Right atrium auricular region (tissue), 2 donors: ENCODE measurements at regions not wholly inside any gene's neighbourhood (a gene's known extent, or its start where the extent isn't known, plus 50 kb on each side); places are given as distances from the start of the nearest gene placed in this dataset.

Source experiments
- DNase-seq: peaks from one replicate; pipeline ENCODE4 v3.0.0-alpha.2; 2019; ENCODE audit warnings: low spot score
- H3K27ac ChIP-seq, 2 donors: fragments of 200-600 bp; sonication (generic); 1 replicate in 1 of 2; 2 replicates in 1 of 2; pipeline ENCODE4 v1.5.1; 2016 to 2019
- H3K27me3 ChIP-seq, 2 donors: fragments of 200-600 bp; sonication (generic); one replicate each; pipeline versions ENCODE4 v1.5.1 to v1.6.0; 2017 to 2019
- H3K36me3 ChIP-seq: fragments of 200-600 bp; sonication (generic); one replicate; pipeline ENCODE4 v1.5.1; 2016
- H3K4me1 ChIP-seq, 2 donors: fragments of 200-600 bp; sonication (generic); one replicate each; pipeline versions ENCODE4 v1.5.1 to v1.6.0; 2017 to 2019
- H3K4me3 ChIP-seq, 2 donors: fragments of 200-600 bp; sonication (generic); 1 replicate in 1 of 2; 2 replicates in 1 of 2; pipeline ENCODE4 v1.5.1; 2017 to 2019; ENCODE audit warnings: mild to moderate bottlenecking in 1 of 2, moderate library complexity in 1 of 2
- H3K9me3 ChIP-seq, 2 donors: fragments of 200-600 bp; sonication (generic); one replicate each; pipeline ENCODE4 v1.5.1; 2019
- CTCF ChIP-seq, 2 donors: fragments of 200-600 bp; sonication (generic); IDR thresholded peaks; one replicate each; pipeline ENCODE4 v1.5.1; 2019; ENCODE audit warnings: antibody characterized with exemption in 2 of 2

DNA sequence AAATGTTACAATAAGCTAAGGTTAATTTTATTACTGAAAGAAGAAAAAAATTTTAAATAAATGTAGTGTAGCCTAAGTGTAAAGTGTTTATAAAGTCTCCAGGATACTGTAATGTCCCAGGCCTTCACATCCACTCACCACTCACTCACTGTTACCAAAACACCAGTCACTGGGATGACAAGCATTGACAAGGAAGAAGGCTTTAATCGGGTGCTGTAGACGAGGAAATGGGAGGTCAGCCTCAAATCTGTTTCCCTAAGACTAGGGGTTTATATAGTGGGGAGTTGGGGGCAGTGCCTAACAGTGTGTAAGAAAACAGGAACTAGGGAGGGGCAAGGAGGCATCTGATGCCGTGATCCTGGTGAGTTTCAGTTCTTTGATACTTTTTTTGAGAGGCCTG is 69.4 kb downstream of the CHRM3 start:
- no peak overlapping the region for H3K27ac ChIP-seq
- TF ChIP-seq CTCF (IDR thresholded peaks at IDR 0.05) = no peak

GRCh38 chr1:239456788-239457187 is 70.4 kb downstream of the CHRM3 start:
- TF ChIP-seq CTCF (IDR thresholded peaks at IDR 0.05) = no peak
- no peak overlapping the region for H3K4me3 ChIP-seq
- H3K36me3 ChIP-seq = no peaks in the 10 kb centered on the region
- H3K27ac ChIP-seq = no peak overlapping the region
- H3K4me1 ChIP-seq = no peaks in the 10 kb centered on the region
- peaks cover 0 to 3% of the 10 kb centered on the region in 2 donors for H3K9me3 ChIP-seq
- no peaks in the 10 kb centered on the region for H3K27me3 ChIP-seq
- DNase-seq = no peak

More for the DNA sequence above, 69.4 kb downstream of the CHRM3 start:
- Histone ChIP-seq H3K4me3 (no peak overlapping the region), H3K36me3 (no peaks in the 10 kb centered on the region), H3K4me1 (no peaks in the 10 kb centered on the region), H3K27me3 (no peaks in the 10 kb centered on the region), H3K9me3 (peaks cover 0 to 3% of the 10 kb centered on the region in 2 donors)
- no peak for DNase-seq

DNA sequence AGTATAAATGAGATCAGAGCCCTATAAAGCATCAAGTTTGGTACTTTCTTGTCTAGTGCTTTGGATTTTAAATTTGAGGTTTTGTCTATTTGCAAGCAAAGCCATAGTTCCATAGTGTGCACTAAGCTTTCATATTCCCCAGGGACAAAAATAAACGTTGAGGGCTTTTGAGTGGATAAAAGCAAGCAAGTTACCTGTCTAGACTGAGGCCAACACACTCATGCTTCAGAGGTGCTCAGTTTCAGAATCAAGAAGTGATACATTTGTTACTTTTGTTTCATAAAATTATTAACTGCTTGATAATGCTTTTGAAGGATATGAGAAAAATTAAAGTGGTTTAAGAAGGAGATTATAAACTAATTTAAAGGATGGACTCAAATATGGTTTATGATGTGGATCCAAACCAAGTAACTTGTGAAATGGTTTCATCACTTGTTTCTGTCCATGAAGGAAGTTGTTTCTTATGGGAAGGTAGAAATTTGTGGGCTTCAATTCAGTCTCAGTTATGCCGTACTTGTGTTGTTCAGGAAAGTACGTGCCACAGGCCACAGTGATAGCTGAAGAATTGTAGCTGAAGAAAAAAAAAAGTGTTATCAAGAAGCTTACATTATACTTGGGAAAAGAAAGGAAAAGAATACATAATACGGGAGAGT is 71.2 kb downstream of the CHRM3 start:
- DNase-seq = no peak
- Histone ChIP-seq H3K4me1 (no peaks in the 10 kb centered on the region), H3K4me3 (no peak overlapping the region), H3K27ac (no peak overlapping the region), H3K9me3 (peaks cover 0 to 3% of the 10 kb centered on the region in 2 donors), H3K36me3 (no peaks in the 10 kb centered on the region), H3K27me3 (no peaks in the 10 kb centered on the region)
- no peak for TF ChIP-seq CTCF (IDR thresholded peaks at IDR 0.05)

GRCh38 chr1:239458144-239458500 is 71.8 kb downstream of the CHRM3 start:
- no peak for DNase-seq
- Histone ChIP-seq H3K27ac (no peak overlapping the region), H3K4me1 (no peaks in the 10 kb centered on the region), H3K4me3 (no peak overlapping the region), H3K36me3 (no peaks in the 10 kb centered on the region), H3K27me3 (no peaks in the 10 kb centered on the region), H3K9me3 (peaks cover 0 to 3% of the 10 kb centered on the region in 2 donors)
- no peak for TF ChIP-seq CTCF (IDR thresholded peaks at IDR 0.05)

DNA sequence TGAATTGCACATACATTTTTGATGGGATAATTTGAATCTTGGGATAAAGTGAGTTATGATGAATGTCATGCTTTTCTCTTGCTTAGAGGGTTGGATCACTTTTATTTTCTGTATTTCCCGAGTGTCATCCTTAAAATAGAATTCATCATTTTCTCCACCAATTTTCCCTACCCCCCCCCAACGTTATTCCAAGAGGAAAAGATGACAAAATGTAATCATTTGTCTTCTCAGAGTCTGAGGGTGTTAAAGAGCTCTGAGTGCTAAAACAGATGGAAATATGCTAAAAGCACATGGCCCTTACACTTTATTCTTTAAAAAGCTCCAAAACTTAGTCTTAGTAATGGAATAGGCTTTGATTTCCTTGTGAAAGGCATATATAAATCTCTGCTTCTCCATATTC is 81.4 kb downstream of the CHRM3 start:
- H3K9me3 ChIP-seq = no peaks in the 10 kb centered on the region
- H3K4me1 ChIP-seq = no peaks in the 10 kb centered on the region
- H3K4me3 ChIP-seq = no peak overlapping the region
- H3K36me3 ChIP-seq = no peaks in the 10 kb centered on the region
- DNase-seq = no peak
- no peaks in the 10 kb centered on the region for H3K27me3 ChIP-seq
- no peak for TF ChIP-seq CTCF (IDR thresholded peaks at IDR 0.05)
- no peak overlapping the region for H3K27ac ChIP-seq

- H3K4me3 ChIP-seq = no peak overlapping the region
- H3K27ac ChIP-seq = no peak overlapping the region
Observed at GRCh38 chr1:239478069-239478468, 91.7 kb downstream of the CHRM3 start.

More at GRCh38 chr1:239478069-239478468, 91.7 kb downstream of the CHRM3 start:
- Histone ChIP-seq H3K9me3 (peaks cover 0 to 27% of the 10 kb centered on the region in 2 donors), H3K36me3 (no peaks in the 10 kb centered on the region), H3K4me1 (no peaks in the 10 kb centered on the region), H3K27me3 (no peaks in the 10 kb centered on the region)
- TF ChIP-seq CTCF (IDR thresholded peaks at IDR 0.05) = no peak
- DNase-seq = no peak
